GM21529 (cell line): ENCODE measurements at regions not wholly inside any gene's neighbourhood (a gene's known extent, or its start where the extent isn't known, plus 50 kb on each side); places are given as distances from the start of the nearest gene placed in this dataset.
A peak's percentile ranks its signal among the peaks of the same experiment; 100 is the strongest.

Experiments used
- ATAC-seq: cut with Tn5 transposase; IDR thresholded peaks from one replicate; pipeline ENCODE4 v1.9.1; 2021; ENCODE audit not compliant: unreplicated experiment

DNA sequence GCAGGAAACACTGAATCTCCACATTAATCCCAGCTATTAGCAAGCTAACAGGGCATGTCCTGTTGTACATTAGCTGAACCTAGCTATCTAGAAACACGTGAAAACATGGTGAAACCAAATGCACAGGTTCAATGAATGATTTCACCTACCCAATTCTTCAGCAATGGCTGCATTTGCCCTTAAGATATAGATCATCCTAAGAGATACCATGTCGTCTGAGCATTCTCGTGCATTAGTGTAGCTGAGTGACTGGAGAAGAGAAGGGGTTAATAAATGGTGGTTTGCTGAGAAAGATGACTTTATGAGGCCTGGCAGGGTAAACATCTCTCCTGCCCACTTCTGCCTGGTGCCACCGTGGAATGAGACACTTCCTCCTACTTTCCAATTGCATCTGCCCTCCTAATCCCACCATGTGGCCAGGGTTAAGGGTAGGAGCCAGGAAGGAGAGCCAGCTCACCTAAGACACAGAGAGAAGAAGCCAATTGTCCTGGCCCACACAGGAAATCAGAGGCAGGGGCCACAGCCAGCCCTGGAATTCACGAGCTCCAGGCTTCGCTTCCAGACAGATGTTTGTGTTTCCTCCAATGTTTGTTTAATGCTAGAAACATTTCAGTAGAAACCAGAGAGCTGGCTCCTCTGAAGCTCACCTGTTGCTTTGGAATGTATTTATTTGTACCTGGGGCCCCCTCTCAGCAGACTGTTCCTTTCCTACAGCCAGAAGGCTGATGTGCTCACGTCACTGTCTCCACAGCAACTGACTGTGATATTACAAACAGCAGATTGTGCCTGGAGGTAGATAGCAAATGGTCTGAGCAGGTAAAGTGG lies 126.0 kb upstream of the PARP11 start:
- no peak for ATAC-seq

GRCh38 chr12:3998397-3998796 lies 125.2 kb upstream of the PARP11 start:
- ATAC-seq = no peak

GRCh38 chr12:3996322-3996721 lies 123.1 kb upstream of the PARP11 start:
- ATAC-seq = no peak

DNA sequence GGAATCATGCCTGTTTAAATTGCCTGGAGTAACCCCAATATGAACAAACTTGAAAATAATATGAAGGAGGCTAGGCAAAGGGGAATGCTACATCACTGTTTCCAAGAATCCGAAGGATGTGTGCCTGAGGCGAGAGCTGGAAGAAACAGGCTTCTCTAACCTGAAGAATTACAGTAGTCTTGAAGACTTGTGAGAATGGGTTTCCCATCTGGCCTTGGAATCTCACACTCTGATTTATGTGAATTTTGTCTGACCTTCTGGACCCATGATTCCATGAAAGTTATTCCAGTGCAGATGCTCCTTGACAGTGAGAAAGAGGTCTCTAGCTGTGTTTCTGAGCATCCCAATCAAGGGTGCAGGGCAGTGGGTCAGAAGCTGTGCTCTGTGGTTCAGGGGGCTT lies 122.1 kb upstream of the PARP11 start:
- ATAC-seq = no peak

DNA sequence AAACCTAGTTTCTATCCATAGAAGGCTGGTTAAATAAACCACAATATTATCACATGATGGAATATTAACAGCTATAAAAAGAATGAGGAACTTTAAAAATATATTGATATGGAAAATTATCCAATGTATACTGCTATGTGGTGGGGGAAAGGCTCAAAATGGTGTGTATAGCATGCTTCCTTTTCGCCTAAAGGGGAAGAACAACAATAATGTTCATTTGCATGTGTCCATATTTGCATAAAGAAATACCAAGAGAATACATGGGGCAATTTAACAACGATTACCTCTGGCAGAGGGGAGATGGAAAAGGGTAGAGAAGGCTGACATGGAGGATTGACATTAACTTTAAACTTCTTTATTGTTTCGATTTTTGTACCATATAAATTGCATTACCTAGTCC lies 121.3 kb upstream of the PARP11 start:
- ATAC-seq = no peak

DNA sequence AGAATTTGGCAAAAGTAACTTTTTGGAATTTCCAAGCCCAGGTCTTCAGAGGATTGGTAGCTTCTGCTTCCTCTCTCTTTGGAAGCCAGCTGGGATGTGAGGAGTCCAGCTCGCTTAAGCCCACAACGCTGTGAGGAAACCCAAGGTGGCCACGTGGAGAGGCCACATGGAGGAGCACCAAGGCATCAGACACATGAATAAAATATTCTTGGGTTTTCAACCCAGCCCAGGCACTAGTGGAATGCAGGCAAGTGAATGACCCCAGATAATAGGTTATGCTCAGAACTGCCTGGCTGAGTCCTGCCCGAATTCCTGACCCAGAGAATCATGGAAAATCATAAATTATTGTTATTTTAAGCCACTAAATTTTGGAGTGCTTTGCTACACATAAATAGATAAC lies 119.7 kb upstream of the PARP11 start:
- no peak for ATAC-seq

DNA sequence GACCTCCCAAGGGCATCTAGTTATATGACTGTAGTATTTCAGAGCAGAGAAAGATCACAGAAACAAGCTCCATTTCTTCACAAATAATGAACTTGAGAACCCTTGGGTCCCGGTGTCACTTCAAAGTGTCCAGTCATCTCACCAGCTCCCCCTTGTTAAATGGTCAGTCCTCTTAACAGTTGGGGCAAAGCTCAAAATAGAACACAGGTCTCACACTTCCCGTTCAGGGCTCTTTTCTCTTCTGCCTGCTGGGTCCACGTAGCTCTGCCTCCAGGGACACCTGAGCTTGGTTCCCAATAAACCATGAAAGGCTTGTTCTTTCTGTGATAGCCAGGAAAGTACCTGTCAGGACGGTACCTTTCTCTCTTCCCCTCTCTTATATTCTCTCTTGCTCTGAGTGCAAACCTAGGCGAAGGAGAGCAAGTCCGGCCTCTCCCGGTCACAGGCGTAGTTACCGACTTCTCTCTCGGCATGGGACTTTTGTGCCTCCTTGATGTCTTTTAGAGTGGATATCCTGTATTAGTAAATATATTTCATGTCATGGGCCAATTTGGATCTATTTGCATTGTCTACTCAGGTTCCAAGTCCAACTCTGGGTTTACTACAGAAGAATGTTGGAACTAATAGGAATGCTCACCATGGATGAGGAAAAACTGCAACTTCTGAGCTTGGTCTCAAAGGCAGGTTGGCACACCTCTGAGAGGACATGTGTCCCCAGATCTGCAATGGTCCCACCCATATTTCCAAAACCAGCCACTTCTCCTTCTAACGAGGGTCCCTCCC lies 118.8 kb upstream of the PARP11 start:
- ATAC-seq = no peak

GRCh38 chr12:3990501-3991280 lies 117.5 kb upstream of the PARP11 start:
- no peak for ATAC-seq

DNA sequence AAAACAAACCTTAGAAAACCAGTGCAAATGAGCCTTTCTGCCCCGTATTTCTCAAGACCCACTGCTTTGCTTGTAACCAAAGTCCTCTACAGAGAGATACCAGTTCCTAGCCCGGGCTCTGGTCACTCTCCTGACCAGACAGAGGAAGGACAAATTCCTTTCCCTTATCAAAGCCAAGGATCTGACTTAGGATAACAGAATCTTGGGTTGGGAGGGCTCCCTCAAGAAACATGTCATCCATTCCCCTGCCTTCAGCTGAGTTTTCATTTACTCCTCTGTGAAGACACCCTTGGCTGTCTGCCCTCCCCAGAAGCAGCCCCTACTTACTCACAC lies 116.0 kb upstream of the PARP11 start:
- no peak for ATAC-seq

- ATAC-seq = peak; percentile 61
These were observed 115.5 kb upstream of the PARP11 start for GRCh38 chr12:3988519-3989217.

GRCh38 chr12:3987571-3987970 lies 114.4 kb upstream of the PARP11 start:
- no peak for ATAC-seq

DNA sequence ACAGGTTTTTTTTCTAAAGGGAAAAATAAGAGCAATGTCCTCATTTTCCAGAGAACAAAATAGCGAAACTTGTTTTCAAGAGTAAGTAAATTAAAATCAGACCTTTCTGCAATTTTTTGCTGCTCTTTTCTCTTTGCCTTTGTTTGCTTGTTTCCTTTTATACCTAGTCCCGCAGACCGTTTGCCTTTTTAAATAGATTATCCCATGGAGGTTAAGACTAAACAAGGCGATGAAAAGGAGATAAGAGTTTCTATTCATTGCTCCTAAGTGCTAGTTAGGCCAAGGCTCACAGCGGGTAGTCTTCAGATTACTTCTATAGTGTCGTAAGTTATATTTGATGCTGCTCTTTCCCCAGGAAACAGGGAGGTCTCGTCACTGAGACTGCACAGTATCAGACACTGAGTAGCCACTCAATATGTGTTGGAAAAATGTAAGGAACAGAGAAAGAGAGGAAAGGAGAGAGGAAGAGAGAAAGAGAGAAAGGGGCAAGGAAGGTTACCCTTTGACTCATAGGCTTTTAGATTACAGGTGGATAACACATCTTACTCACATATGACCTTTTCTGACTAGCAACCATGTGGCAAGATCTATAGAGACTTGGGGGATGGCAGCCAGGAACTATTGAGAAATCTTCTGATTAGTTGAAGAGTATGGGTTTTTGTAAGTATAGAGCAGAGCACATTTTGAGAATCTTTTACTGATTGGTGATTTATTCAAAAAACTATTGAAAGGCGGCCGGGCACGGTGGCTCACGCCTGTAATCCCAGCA lies 107.5 kb upstream of the PARP11 start:
- no peak for ATAC-seq

- no peak for ATAC-seq
These were observed 104.4 kb upstream of the PARP11 start for GRCh38 chr12:3977621-3978020.

DNA sequence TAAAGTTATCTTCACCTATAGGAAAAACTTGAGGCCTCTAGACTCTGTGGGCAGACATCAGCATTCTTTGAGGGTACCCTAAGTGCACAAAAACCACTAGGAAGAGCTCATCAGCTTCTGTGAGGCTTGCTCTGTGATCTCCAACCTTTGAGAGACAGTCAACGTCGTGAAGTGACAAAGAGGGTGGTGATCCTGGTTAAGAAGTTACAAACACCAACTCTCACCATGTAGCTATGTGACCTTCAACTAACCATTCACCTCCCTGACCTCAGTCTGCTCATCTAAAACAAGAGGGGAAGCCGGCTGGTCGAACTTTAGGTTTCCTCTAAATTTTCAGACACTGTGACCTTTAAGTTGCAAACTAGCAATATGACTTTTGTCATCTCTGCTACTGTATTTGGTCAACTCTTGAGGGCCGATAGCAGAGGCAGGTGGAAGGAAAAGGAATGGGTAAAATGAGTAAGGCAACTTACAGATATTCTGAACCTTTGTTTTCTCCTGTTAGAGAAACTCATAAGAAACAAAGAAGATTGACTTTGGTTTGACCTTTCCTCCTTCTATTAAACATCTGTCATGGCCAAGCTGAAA lies 103.2 kb upstream of the PARP11 start:
- no peak for ATAC-seq

GRCh38 chr12:3975652-3976051 lies 102.5 kb upstream of the PARP11 start:
- ATAC-seq = no peak

DNA sequence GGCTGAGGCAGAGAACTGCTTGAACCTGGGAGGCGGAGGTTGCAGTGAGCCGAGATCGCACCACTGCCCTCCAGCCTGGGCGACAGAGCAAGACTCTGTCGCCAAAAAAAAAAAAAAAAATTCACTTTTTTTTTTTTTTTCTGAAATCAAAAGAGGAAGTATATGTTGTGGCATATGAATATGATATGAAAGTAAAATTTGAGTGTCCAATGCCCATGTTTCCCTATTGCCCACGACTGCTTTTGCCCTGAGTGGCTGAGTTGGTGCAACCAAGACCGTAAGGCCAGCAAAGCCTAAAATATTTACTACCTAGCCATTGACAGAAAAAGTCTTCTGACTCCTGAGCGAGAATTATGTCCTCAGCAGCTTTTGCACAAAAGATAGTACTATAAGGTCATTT lies 101.7 kb upstream of the PARP11 start:
- ATAC-seq = no peak

GRCh38 chr12:3973973-3974644 lies 100.9 kb upstream of the PARP11 start:
- ATAC-seq = no peak

- no peak for ATAC-seq
These were observed 100.2 kb upstream of the PARP11 start for GRCh38 chr12:3973269-3973884.

DNA sequence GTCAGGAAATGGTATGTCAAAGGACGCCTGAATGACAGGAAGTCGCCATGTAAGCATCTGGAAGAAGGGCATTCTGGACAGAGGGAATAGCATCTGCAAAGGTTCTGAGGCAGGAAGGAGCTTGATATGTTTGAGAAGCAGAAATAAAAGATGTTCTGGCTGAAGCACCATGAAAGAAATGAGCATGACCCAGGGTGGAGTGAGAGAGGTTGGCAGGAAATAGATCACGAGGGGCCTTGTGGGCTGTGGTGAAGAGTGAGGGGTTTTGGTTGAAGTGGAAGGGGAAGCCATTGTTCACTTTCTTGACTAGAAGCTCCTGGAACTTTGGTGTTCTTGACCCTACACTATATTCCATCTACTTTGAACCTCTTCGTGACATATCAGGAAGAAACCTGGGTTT lies 99.4 kb upstream of the PARP11 start:
- no peak for ATAC-seq
